Ishikawa (cell line): ENCODE measurements at regions not wholly inside any gene's neighbourhood (a gene's known extent, or its start where the extent isn't known, plus 50 kb on each side); places are given as distances from the start of the nearest gene placed in this dataset.

ENCODE experiments used
- CREB1 ChIP-seq: IDR thresholded peaks from 2 replicates; pipeline ENCODE4 v1.6.1; 2012; ENCODE audit warnings: low read depth
- YY1 ChIP-seq: IDR thresholded peaks from 2 replicates; pipeline ENCODE4 v1.6.1; 2012; ENCODE audit warnings: low read depth

- TF ChIP-seq YY1 = no peak
- no peak for TF ChIP-seq CREB1
These were observed 152.1 kb upstream of the MED14 start for GRCh38 chrX:40887476-40887875.
